ENCODE measurements at regions not wholly inside any gene's neighbourhood (a gene's known extent, or its start where the extent isn't known, plus 50 kb on each side); places are given as distances from the start of the nearest gene placed in this dataset.
"Not testable (repeated sequence)": the region's sequence is repeated elsewhere in the genome, so short reads cannot be mapped to it uniquely, and the experiment has no call there.

- intact Hi-C loops (cut with micrococcal nuclease; ENCODE audit: unreplicated experiment) = no loop called here
These were observed 451.1 kb upstream of the ATP11B start for GRCh38 chr3:182342252-182342651.

GRCh38 chr3:182344026-182344425 lies 449.3 kb upstream of the ATP11B start:
- POLR2A ChIA-PET; BruUV-seq (replicated peaks); DNase-seq (ENCODE audit: low read depth, low spot score); CTCF ChIA-PET; H3K4me1 ChIP-seq (ENCODE audit: control insufficient read depth, insufficient read depth, low read length); in situ Hi-C loops (cut with HindIII; ENCODE audit: low pct_unique_long_range_greater_than_20kb, low sequenced_read_pairs); H3K9me3 ChIP-seq (ENCODE audit: control insufficient read depth, insufficient read depth, low read depth, low read length); H3K27me3 ChIP-seq (ENCODE audit: control insufficient read depth, insufficient read depth, low read length); intact Hi-C loops (cut with micrococcal nuclease; ENCODE audit: unreplicated experiment); H3K36me3 ChIP-seq (ENCODE audit: control insufficient read depth, insufficient read depth, low read length); ATAC-seq; H3K27ac ChIP-seq (ENCODE audit: low read length); H3K4me3 ChIP-seq (ENCODE audit: low read depth in 2 of 2, low read length in 2 of 2): not testable (repeated sequence)

More at GRCh38 chr3:182342252-182342651, 451.1 kb upstream of the ATP11B start:
- Histone ChIP-seq H3K4me1 (ENCODE audit: control insufficient read depth, insufficient read depth, low read length) (no peaks in the 10 kb centered on the region), H3K27ac (ENCODE audit: low read length) (no peak overlapping the region), H3K9me3 (ENCODE audit: control insufficient read depth, insufficient read depth, low read depth, low read length) (no peaks in the 10 kb centered on the region), H3K4me3 (ENCODE audit: low read depth in 2 of 2, low read length in 2 of 2) (no peak overlapping the region), H3K36me3 (ENCODE audit: control insufficient read depth, insufficient read depth, low read length) (no peaks in the 10 kb centered on the region), H3K27me3 (ENCODE audit: control insufficient read depth, insufficient read depth, low read length) (no peaks in the 10 kb centered on the region)
- DNase-seq (ENCODE audit: low read depth, low spot score) (no peak), ATAC-seq (no peak)
- TF ChIP-seq, protein P1, sequence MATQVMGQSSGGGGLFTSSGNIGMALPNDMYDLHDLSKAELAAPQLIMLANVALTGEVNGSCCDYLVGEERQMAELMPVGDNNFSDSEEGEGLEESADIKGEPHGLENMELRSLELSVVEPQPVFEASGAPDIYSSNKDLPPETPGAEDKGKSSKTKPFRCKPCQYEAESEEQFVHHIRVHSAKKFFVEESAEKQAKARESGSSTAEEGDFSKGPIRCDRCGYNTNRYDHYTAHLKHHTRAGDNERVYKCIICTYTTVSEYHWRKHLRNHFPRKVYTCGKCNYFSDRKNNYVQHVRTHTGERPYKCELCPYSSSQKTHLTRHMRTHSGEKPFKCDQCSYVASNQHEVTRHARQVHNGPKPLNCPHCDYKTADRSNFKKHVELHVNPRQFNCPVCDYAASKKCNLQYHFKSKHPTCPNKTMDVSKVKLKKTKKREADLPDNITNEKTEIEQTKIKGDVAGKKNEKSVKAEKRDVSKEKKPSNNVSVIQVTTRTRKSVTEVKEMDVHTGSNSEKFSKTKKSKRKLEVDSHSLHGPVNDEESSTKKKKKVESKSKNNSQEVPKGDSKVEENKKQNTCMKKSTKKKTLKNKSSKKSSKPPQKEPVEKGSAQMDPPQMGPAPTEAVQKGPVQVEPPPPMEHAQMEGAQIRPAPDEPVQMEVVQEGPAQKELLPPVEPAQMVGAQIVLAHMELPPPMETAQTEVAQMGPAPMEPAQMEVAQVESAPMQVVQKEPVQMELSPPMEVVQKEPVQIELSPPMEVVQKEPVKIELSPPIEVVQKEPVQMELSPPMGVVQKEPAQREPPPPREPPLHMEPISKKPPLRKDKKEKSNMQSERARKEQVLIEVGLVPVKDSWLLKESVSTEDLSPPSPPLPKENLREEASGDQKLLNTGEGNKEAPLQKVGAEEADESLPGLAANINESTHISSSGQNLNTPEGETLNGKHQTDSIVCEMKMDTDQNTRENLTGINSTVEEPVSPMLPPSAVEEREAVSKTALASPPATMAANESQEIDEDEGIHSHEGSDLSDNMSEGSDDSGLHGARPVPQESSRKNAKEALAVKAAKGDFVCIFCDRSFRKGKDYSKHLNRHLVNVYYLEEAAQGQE (IDR thresholded peaks at IDR 0.05; ENCODE audit: insufficient read depth in 1 of 2, low read depth in 2 of 2, low read length in 1 of 2) = no peak
- no peak for TF ChIP-seq POLR2AphosphoS5 (IDR thresholded peaks at IDR 0.05; ENCODE audit: low read depth, low read length)
- TF ChIP-seq CTCF (IDR thresholded peaks at IDR 0.05) = no peak
- TF ChIP-seq TCF7L2 (IDR thresholded peaks at IDR 0.05; ENCODE audit: low read depth, low read length) = no peak
- TF ChIP-seq SIN3A (IDR thresholded peaks at IDR 0.05; ENCODE audit: borderline replicate concordance, insufficient read depth, low read depth, low read length) = no peak
- ChIA-PET CTCF (no interaction called here), POLR2A (no interaction called here)
- in situ Hi-C loops (cut with HindIII; ENCODE audit: low pct_unique_long_range_greater_than_20kb, low sequenced_read_pairs) = no loop called here
- BruUV-seq (replicated peaks) = no TSS peak

DNA sequence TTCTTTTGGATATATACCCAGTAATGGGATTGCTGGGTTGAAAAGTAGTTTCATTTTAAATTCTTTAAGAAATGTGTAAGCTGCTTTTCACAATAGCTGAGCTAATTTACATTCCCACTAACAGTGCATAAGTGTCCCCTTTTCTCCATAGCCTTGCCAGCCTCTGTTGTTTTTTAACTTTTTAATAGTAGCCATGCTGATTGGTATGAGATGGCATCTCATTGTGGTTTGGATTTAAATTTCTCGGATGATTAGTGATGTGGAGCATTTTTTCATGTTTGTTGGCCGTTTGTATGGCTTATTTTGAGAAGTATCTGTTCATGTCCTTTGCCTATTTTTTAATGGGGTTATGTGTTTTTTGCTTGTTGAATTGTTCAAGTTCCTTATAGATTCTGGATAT lies 444.3 kb upstream of the ATP11B start:
- Histone ChIP-seq H3K4me3 (ENCODE audit: low read depth in 2 of 2, low read length in 2 of 2) (no peak overlapping the region), H3K9me3 (ENCODE audit: control insufficient read depth, insufficient read depth, low read depth, low read length) (no peaks in the 10 kb centered on the region), H3K4me1 (ENCODE audit: control insufficient read depth, insufficient read depth, low read length) (no peaks in the 10 kb centered on the region), H3K27ac (ENCODE audit: low read length) (no peak overlapping the region), H3K27me3 (ENCODE audit: control insufficient read depth, insufficient read depth, low read length) (no peaks in the 10 kb centered on the region), H3K36me3 (ENCODE audit: control insufficient read depth, insufficient read depth, low read length) (no peaks in the 10 kb centered on the region)
- DNase-seq (ENCODE audit: low read depth, low spot score) = no peak
- intact Hi-C loops (cut with micrococcal nuclease; ENCODE audit: unreplicated experiment) (no loop called here), in situ Hi-C loops (cut with HindIII; ENCODE audit: low pct_unique_long_range_greater_than_20kb, low sequenced_read_pairs) (no loop called here)
- ATAC-seq = no peak
- CTCF ChIA-PET = no interaction called here
- BruUV-seq (replicated peaks) = no TSS peak
- POLR2A ChIA-PET = interaction anchor here (0.6 kb wide), 1 partner anchor 943 kb away, joined by 3 read pairs; no protein-coding TSS in a partner anchor
- TF ChIP-seq, protein P1 (IDR thresholded peaks at IDR 0.05; ENCODE audit: insufficient read depth in 1 of 2, low read depth in 2 of 2, low read length in 1 of 2) = no peak
- TF ChIP-seq POLR2AphosphoS5 (IDR thresholded peaks at IDR 0.05; ENCODE audit: low read depth, low read length) = no peak
- no peak for TF ChIP-seq TCF7L2 (IDR thresholded peaks at IDR 0.05; ENCODE audit: low read depth, low read length)
- no peak for TF ChIP-seq CTCF (IDR thresholded peaks at IDR 0.05)
- no peak for TF ChIP-seq SIN3A (IDR thresholded peaks at IDR 0.05; ENCODE audit: borderline replicate concordance, insufficient read depth, low read depth, low read length)

All from Panc1 (cell line).